ENCODE measurements at regions not wholly inside any gene's neighbourhood (a gene's known extent, or its start where the extent isn't known, plus 50 kb on each side); places are given as distances from the start of the nearest gene placed in this dataset.

DNA sequence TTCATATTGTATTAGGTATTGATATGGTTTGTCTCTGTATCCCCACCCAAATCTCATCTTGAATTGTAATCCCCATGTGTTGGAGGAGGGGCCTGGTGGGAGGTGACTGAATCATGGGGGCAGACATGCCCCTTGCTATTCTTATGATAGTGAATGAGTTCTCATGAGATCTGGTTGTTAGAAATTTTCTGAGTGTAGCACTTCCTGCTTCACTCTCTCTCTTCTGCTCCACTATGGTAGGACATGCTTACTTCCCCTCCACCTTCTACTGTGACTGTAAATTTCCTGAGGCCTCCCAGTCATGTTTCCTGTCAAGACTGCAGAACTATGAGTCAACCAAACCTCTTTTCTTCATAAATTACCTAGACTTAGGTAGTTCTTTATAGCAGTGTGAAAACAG, 187.4 kb upstream of the SLC24A2 start:
- Histone ChIP-seq H3K9me3 (no peaks in the 10 kb centered on the region), H3K27ac (no peak overlapping the region), H3K27me3 (replicated peaks; ENCODE audit: insufficient read depth) (no peaks in the 10 kb centered on the region), H3K36me3 (no peaks in the 10 kb centered on the region), H3K4me1 (ENCODE audit: control insufficient read depth in 1 of 2, low read depth in 2 of 2) (no peaks in the 10 kb centered on the region), H3K4me3 (no peak overlapping the region)
- DNase-seq (ENCODE audit: low spot score) (no peak), ATAC-seq (ENCODE audit: insufficient number of reproducible peaks, low FRiP score, low read depth) (no peak)
- TF ChIP-seq, protein P1, sequence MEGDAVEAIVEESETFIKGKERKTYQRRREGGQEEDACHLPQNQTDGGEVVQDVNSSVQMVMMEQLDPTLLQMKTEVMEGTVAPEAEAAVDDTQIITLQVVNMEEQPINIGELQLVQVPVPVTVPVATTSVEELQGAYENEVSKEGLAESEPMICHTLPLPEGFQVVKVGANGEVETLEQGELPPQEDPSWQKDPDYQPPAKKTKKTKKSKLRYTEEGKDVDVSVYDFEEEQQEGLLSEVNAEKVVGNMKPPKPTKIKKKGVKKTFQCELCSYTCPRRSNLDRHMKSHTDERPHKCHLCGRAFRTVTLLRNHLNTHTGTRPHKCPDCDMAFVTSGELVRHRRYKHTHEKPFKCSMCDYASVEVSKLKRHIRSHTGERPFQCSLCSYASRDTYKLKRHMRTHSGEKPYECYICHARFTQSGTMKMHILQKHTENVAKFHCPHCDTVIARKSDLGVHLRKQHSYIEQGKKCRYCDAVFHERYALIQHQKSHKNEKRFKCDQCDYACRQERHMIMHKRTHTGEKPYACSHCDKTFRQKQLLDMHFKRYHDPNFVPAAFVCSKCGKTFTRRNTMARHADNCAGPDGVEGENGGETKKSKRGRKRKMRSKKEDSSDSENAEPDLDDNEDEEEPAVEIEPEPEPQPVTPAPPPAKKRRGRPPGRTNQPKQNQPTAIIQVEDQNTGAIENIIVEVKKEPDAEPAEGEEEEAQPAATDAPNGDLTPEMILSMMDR (IDR thresholded peaks at IDR 0.05): no peak

DNA sequence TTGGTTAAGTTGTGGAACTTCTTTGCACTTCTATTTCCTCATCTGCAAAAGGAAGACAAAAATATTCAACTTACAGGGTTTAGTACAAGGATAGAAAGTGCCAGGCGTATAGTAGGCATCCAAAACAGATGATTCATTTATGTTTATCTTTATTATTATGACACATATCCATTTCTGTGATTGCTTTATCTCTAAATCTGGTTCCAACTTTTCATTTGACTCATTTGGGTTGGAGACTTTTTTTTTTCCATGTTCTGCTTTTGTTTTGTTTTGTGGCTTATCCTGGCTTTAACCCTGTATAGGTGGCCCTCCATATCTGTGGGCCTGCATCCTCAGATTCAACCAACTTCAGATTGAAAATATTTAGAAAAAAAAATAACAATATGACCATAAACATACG, 186.7 kb upstream of the SLC24A2 start:
- ATAC-seq (ENCODE audit: insufficient number of reproducible peaks, low FRiP score, low read depth) (no peak), DNase-seq (ENCODE audit: low spot score) (no peak)
- Histone ChIP-seq H3K27me3 (replicated peaks; ENCODE audit: insufficient read depth) (no peaks in the 10 kb centered on the region), H3K4me3 (no peak overlapping the region), H3K27ac (no peak overlapping the region), H3K36me3 (no peaks in the 10 kb centered on the region), H3K4me1 (ENCODE audit: control insufficient read depth in 1 of 2, low read depth in 2 of 2) (no peaks in the 10 kb centered on the region), H3K9me3 (no peaks in the 10 kb centered on the region)
- TF ChIP-seq, protein P1 (IDR thresholded peaks at IDR 0.05): no peak

DNA sequence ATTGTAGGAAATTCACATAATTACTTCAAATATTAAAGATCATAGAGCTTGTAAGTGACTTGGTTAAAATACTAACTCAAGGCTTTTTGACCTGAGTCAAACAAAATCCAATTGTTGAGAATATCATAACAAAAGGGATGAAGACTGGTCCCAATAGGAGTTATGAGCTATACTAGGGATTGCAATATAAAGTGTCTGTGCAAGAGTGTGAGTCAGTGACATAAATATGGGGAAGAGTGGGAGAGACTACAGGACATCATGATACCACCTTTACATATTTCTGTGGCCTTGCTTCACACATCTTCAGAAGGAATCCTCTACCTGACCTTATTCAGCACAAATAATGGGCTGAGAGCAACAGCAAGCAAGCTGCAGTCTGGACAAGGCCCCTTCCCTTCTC, 180.9 kb upstream of the SLC24A2 start:
- no peak overlapping the region for H3K27ac ChIP-seq
- H3K4me3 ChIP-seq: no peak overlapping the region
- no peaks in the 10 kb centered on the region for H3K27me3 ChIP-seq (replicated peaks; ENCODE audit: insufficient read depth)
- TF ChIP-seq, protein P1 (IDR thresholded peaks at IDR 0.05): no peak
- no peaks in the 10 kb centered on the region for H3K36me3 ChIP-seq
- ATAC-seq (ENCODE audit: insufficient number of reproducible peaks, low FRiP score, low read depth): no peak
- H3K9me3 ChIP-seq: no peaks in the 10 kb centered on the region
- H3K4me1 ChIP-seq (ENCODE audit: control insufficient read depth in 1 of 2, low read depth in 2 of 2): no peaks in the 10 kb centered on the region
- no peak for DNase-seq (ENCODE audit: low spot score)

DNA sequence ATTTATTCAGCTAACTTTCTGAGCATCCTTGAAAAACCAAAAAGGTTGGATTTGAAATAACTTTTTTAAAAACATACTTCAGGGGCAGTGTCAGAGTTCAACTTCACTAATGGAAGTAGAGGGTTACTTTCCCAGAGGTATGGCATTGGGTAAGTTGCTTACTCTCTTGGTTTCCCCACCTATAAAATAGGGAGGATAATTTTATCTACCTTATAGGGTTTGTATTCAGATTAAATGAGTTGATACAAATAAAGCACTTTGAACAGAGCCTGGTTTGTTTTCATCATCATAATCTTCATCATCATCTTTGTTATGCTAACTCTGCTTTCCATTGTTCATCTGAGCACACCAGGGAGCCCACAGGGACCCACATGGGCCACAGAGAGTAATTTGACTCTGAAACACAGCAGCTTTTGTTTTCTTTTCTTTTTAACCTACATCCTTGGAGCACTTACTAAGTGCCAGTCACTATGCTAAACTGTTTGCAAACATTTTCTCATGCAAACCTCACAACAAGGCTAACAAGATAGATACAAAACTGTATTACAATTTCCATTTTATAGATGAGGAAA, 179.1 kb upstream of the SLC24A2 start:
- Histone ChIP-seq H3K27ac (no peak overlapping the region), H3K27me3 (replicated peaks; ENCODE audit: insufficient read depth) (no peaks in the 10 kb centered on the region), H3K36me3 (no peaks in the 10 kb centered on the region), H3K9me3 (no peaks in the 10 kb centered on the region), H3K4me3 (no peak overlapping the region), H3K4me1 (ENCODE audit: control insufficient read depth in 1 of 2, low read depth in 2 of 2) (no peaks in the 10 kb centered on the region)
- no peak for ATAC-seq (ENCODE audit: insufficient number of reproducible peaks, low FRiP score, low read depth)
- TF ChIP-seq, protein P1 (IDR thresholded peaks at IDR 0.05): no peak
- no peak for DNase-seq (ENCODE audit: low spot score)

DNA sequence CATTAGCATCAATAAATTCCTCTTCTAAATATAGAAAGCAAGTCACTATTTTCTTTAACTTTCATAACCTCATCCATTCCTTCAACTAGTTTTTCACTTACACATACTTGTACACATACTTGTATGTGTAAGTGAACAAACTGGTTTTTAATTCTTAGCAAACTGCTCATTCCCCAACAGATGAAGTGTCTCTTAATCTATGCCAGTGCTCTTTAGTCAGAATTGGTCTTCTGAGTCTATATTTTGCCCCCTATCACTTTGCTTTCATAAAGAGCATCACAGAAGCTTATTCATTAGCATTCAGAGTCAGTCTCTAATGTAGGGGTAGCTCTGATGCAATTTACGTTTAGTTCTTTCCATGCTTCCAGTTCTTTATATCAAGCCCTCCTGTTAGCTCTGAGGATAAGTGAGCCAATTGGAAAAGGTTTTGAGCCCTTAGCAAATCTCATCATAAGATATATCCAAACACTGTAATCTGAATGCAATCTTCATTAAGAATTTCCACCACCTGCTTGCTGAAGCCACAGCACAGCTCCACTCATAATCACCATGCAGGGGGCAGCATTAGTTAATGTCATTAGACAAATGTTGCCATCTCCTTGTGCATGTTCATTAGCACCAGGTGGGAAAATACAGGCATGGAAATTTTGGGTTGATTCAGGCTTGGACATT, 178.5 kb upstream of the SLC24A2 start:
- no peak for DNase-seq (ENCODE audit: low spot score)
- H3K4me1 ChIP-seq (ENCODE audit: control insufficient read depth in 1 of 2, low read depth in 2 of 2): no peaks in the 10 kb centered on the region
- ATAC-seq (ENCODE audit: insufficient number of reproducible peaks, low FRiP score, low read depth): no peak
- TF ChIP-seq, protein P1 (IDR thresholded peaks at IDR 0.05): no peak
- no peaks in the 10 kb centered on the region for H3K27me3 ChIP-seq (replicated peaks; ENCODE audit: insufficient read depth)
- no peak overlapping the region for H3K4me3 ChIP-seq
- no peaks in the 10 kb centered on the region for H3K9me3 ChIP-seq
- H3K36me3 ChIP-seq: no peaks in the 10 kb centered on the region
- H3K27ac ChIP-seq: no peak overlapping the region
